Germinal center (tissue), 1 donor: ENCODE measurements at regions not wholly inside any gene's neighbourhood (a gene's known extent, or its start where the extent isn't known, plus 50 kb on each side); places are given as distances from the start of the nearest gene placed in this dataset.

Experiments
- DNase-seq: peaks from one replicate; pipeline ENCODE4 v3.0.0; 2012; ENCODE audit warnings: mixed read lengths, low spot score

- DNase-seq: no peak
Observed at GRCh38 chr1:199333180-199333579, 694.3 kb upstream of the NR5A2 start.

GRCh38 chr1:199335496-199335895 lies 692.0 kb upstream of the NR5A2 start:
- DNase-seq: no peak

- peak; percentile 37 for DNase-seq
Observed at GRCh38 chr1:199336745-199337640, 690.5 kb upstream of the NR5A2 start.

- DNase-seq: no peak
Observed at GRCh38 chr1:199338760-199339159, 688.8 kb upstream of the NR5A2 start.

- DNase-seq: no peak
Observed at GRCh38 chr1:199352351-199352750, 675.2 kb upstream of the NR5A2 start.

- DNase-seq: no peak
Observed at GRCh38 chr1:199353906-199354305, 673.6 kb upstream of the NR5A2 start.

GRCh38 chr1:199356561-199356960 lies 670.9 kb upstream of the NR5A2 start:
- no peak for DNase-seq

GRCh38 chr1:199357599-199357998 lies 669.9 kb upstream of the NR5A2 start:
- DNase-seq: no peak

GRCh38 chr1:199362996-199363395 lies 664.5 kb upstream of the NR5A2 start:
- DNase-seq: no peak

GRCh38 chr1:199373139-199373538 lies 654.4 kb upstream of the NR5A2 start:
- no peak for DNase-seq

- DNase-seq: no peak
Observed at GRCh38 chr1:199377211-199377610, 650.3 kb upstream of the NR5A2 start.

GRCh38 chr1:199383793-199384192 lies 643.7 kb upstream of the NR5A2 start:
- DNase-seq: no peak

- no peak for DNase-seq
Observed at GRCh38 chr1:199394856-199395255, 632.7 kb upstream of the NR5A2 start.

GRCh38 chr1:199396456-199396855 lies 631.1 kb upstream of the NR5A2 start:
- DNase-seq: no peak

- peak; percentile 6 for DNase-seq
Observed at GRCh38 chr1:199399996-199400724, 627.4 kb upstream of the NR5A2 start.

- DNase-seq: no peak
Observed at GRCh38 chr1:199403531-199404116, 623.9 kb upstream of the NR5A2 start.

- DNase-seq: no peak
Observed at GRCh38 chr1:199404191-199404590, 623.3 kb upstream of the NR5A2 start.

- no peak for DNase-seq
Observed at GRCh38 chr1:199404976-199405375, 622.5 kb upstream of the NR5A2 start.

GRCh38 chr1:199405634-199406196 lies 621.8 kb upstream of the NR5A2 start:
- DNase-seq: no peak

GRCh38 chr1:199410462-199410861 lies 617.0 kb upstream of the NR5A2 start:
- peak; percentile 9 for DNase-seq

GRCh38 chr1:199411506-199411905 lies 616.0 kb upstream of the NR5A2 start:
- no peak for DNase-seq

- no peak for DNase-seq
Observed at GRCh38 chr1:199422206-199422605, 605.3 kb upstream of the NR5A2 start.

GRCh38 chr1:199447906-199448305 lies 579.6 kb upstream of the NR5A2 start:
- DNase-seq: no peak
